ENCODE measurements at regions not wholly inside any gene's neighbourhood (a gene's known extent, or its start where the extent isn't known, plus 50 kb on each side); places are given as distances from the start of the nearest gene placed in this dataset.

GRCh38 chr7:63040966-63041610, 957.6 kb upstream of the ZNF722 start:
- H3K36me3 ChIP-seq (ENCODE audit: control insufficient read depth, insufficient read depth, low read length): no peaks in the 10 kb centered on the region
- DNase-seq (ENCODE audit: extremely low read depth, insufficient read length): no peak
- no peak for TF ChIP-seq CTCF (IDR thresholded peaks at IDR 0.05; ENCODE audit: insufficient read depth, low read length, poor library complexity, severe bottlenecking)
- no peaks in the 10 kb centered on the region for H3K27me3 ChIP-seq (replicated peaks; ENCODE audit: control insufficient read depth, insufficient read depth, low read length)
- no peak overlapping the region for H3K4me3 ChIP-seq (replicated peaks; ENCODE audit: low read depth, low read length)

- no peak for DNase-seq (ENCODE audit: extremely low read depth, insufficient read length)
- Histone ChIP-seq H3K27me3 (replicated peaks; ENCODE audit: control insufficient read depth, insufficient read depth, low read length) (no peaks in the 10 kb centered on the region), H3K4me3 (replicated peaks; ENCODE audit: low read depth, low read length) (no peak overlapping the region), H3K36me3 (ENCODE audit: control insufficient read depth, insufficient read depth, low read length) (no peaks in the 10 kb centered on the region)
- TF ChIP-seq CTCF (IDR thresholded peaks at IDR 0.05; ENCODE audit: insufficient read depth, low read length, poor library complexity, severe bottlenecking): no peak
Measured at GRCh38 chr7:63041786-63042185, 956.9 kb upstream of the ZNF722 start.

DNA sequence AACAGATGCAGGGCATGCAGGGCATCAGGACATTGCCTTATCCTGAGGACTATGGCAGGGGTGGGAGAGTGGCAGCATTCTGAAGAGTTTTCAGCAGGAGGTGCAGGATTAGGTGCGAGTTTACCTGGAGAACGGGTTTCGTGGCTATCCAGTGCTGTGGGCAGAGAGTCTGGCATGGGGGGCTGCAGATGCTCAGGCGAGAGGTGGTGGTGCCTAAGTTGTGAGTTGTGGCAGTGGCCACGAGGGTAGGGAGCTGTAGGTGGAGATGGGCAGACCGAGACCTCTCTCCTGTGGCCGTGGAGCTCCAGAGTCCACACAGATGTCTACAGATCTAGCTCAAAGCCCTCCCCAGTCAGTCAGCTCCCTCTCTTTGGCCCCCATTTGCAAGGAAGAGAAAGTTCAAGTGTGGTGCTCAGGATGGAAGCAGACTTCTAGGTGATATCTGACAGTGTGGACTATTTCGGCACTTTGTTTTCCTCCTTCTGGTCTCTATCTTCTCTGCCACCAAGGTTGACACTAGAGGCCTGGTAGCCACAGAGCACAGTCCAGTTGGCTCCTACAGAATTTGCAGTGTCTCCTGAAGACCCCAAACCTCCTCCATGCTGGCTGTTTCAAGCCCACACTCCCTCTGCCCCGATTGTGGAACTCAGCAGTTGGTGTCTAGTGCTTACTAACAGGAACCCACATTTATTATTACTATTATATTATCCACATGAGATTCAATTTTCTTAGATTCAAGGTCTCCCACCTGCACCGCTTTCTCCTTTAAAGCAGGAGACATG, 955.7 kb upstream of the ZNF722 start:
- no peak for DNase-seq (ENCODE audit: extremely low read depth, insufficient read length)
- Histone ChIP-seq H3K36me3 (ENCODE audit: control insufficient read depth, insufficient read depth, low read length) (no peaks in the 10 kb centered on the region), H3K27me3 (replicated peaks; ENCODE audit: control insufficient read depth, insufficient read depth, low read length) (no peaks in the 10 kb centered on the region), H3K4me3 (replicated peaks; ENCODE audit: low read depth, low read length) (no peak overlapping the region)
- TF ChIP-seq CTCF (IDR thresholded peaks at IDR 0.05; ENCODE audit: insufficient read depth, low read length, poor library complexity, severe bottlenecking): no peak

DNA sequence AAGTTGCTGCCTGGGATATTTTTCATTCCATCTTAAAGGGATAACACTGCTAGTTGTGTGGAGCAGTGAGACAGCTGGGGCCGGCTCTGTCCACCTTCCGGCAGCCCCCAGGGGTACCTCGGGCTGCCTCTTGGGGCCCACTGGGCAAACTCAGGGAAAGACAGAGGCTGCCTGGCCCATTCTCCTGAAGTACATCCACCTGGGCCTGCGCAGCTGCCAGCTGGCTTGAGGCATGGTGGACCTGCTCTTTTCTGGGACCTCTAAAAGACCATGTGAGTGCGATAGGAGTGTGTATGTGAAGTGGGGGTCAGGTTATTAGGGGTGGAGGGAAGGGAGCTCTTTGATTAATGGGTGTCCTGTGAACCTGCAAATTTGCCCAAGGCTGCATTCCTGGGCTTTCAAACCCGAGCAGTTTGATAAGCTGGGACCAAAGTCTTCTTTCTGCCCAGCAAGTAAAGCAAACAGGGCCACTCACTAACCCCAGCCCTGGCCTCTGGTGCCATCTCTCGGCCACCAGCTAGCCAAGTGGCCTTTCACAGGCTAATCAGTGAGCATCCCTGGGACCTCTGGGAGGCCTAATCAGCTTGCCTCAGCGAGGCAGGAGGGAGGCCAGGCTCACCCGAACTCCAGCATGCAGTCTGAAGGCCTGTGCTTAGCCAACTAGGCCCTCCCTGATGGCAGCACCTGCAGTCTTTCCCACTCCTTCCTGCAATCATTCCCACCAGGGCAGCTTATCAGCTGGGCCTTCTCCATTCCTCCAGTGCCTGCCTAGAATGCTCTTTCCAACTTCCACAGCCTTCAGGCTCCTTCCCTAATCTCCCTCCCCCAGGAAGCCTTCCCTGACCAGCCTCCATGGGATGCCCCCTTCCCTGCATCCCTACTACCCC, 954.7 kb upstream of the ZNF722 start:
- no peaks in the 10 kb centered on the region for H3K27me3 ChIP-seq (replicated peaks; ENCODE audit: control insufficient read depth, insufficient read depth, low read length)
- no peak for TF ChIP-seq CTCF (IDR thresholded peaks at IDR 0.05; ENCODE audit: insufficient read depth, low read length, poor library complexity, severe bottlenecking)
- H3K36me3 ChIP-seq (ENCODE audit: control insufficient read depth, insufficient read depth, low read length): no peaks in the 10 kb centered on the region
- H3K4me3 ChIP-seq (replicated peaks; ENCODE audit: low read depth, low read length): no peak overlapping the region
- DNase-seq (ENCODE audit: extremely low read depth, insufficient read length): no peak

DNA sequence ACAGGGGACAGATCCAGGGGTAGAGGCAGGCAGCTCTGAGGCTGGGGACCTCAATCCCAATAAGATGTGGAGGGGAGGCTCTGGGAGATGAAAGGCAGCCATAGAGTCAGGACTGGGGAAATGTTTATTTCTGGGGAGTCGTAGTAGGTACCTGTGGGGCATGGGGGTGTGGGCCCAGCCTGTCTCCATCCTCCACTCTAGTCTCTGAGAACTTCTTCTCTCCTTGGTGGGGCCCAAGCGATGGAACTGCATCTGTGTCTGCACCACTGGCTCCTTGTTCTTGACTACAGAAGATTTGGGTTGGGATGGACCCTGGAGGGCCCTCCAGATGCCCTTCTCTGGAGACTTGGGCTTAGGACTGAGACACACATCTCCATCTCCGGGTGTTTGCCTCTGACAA, 953.9 kb upstream of the ZNF722 start:
- DNase-seq (ENCODE audit: extremely low read depth, insufficient read length): no peak
- H3K4me3 ChIP-seq (replicated peaks; ENCODE audit: low read depth, low read length): no peak overlapping the region
- no peak for TF ChIP-seq CTCF (IDR thresholded peaks at IDR 0.05; ENCODE audit: insufficient read depth, low read length, poor library complexity, severe bottlenecking)
- no peaks in the 10 kb centered on the region for H3K36me3 ChIP-seq (ENCODE audit: control insufficient read depth, insufficient read depth, low read length)
- H3K27me3 ChIP-seq (replicated peaks; ENCODE audit: control insufficient read depth, insufficient read depth, low read length): no peaks in the 10 kb centered on the region

All from GM06990 (cell line).